ENCODE measurements at regions not wholly inside any gene's neighbourhood (a gene's known extent, or its start where the extent isn't known, plus 50 kb on each side); places are given as distances from the start of the nearest gene placed in this dataset.

DNA sequence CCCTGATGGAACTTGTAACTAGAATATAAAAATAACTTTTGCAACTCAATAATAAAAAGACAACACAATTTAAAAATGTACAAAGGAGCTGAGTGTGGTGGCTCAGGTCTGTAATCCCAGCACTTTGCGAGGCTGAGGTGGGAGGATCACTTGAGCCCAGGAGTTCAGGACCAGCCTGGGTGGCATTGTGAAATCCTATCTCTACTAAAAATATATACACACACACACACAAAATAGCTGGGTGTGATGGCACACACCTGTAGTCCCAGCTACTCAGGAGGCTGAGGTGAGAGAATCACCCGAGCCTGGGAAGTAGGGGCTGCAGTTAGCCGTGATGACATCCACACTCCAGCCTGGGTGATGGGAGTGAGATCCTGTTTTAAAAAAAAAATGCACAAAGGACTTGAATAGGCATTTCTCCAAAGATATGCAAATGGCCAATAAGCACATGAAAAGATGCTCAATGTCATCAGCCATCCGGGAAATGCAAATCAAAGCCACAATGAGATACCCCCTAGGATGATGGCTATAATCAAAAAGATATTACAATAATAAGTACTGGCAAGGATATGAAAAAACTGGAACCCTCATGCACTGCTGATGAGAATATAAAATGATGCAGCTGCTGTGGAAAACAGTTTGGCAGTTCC lies 59.8 kb upstream of the SEPTIN5 start:
- no peaks in the 10 kb centered on the region for H3K4me1 ChIP-seq (ENCODE audit: insufficient read depth, low read length)
- no peaks in the 10 kb centered on the region for H3K36me3 ChIP-seq (ENCODE audit: low read depth, low read length)
- H3K4me2 ChIP-seq (ENCODE audit: low read length), result no peak overlapping the region
- intact Hi-C loops (cut with micrococcal nuclease), result no loop called here
- H3K9me3 ChIP-seq (ENCODE audit: low read length), result no peaks in the 10 kb centered on the region
- H3K79me2 ChIP-seq (ENCODE audit: low read length), result no peaks in the 10 kb centered on the region
- DNase-seq (no peak), ATAC-seq (no peak)
- H4K20me1 ChIP-seq (ENCODE audit: low read length), result no peaks in the 10 kb centered on the region
- 0 out of 2 replicates have a peak, but pooled peaks cover 4% of the 10 kb centered on the region for H3K27me3 ChIP-seq (ENCODE audit: low read length)
- TF ChIP-seq EZH2phosphoT487 (IDR thresholded peaks at IDR 0.05; ENCODE audit: borderline replicate concordance, low read length), result no peak
- no peak for TF ChIP-seq CTCF (conservative IDR thresholded peaks at IDR 0.05; ENCODE audit: low read depth, low read length)
- H3K9me2 ChIP-seq (replicated peaks; ENCODE audit: low read length), result no peaks in the 10 kb centered on the region
- no peak overlapping the region for H3K4me3 ChIP-seq (ENCODE audit: low read length)
- H3K27ac ChIP-seq (ENCODE audit: low read length), result no peak overlapping the region
- ChIA-PET POLR2A (ENCODE audit: unreplicated experiment) (no interaction called here), CTCF (no interaction called here)
- H2AFZ ChIP-seq (ENCODE audit: low read length), result no peak overlapping the region
- H3F3A ChIP-seq (ENCODE audit: low read length, unreplicated experiment), result no peaks in the 10 kb centered on the region
- no TSS peak for BruUV-seq (replicated peaks)
- no peak overlapping the region for H3K9ac ChIP-seq (ENCODE audit: low read length)

GRCh38 chr22:19655399-19655798 lies 58.9 kb upstream of the SEPTIN5 start:
- ATAC-seq (no peak), DNase-seq (no peak)
- H3K4me1 ChIP-seq (ENCODE audit: insufficient read depth, low read length), result no peaks in the 10 kb centered on the region
- H2AFZ ChIP-seq (ENCODE audit: low read length), result no peak overlapping the region
- BruUV-seq (replicated peaks), result no TSS peak
- no peaks in the 10 kb centered on the region for H3K79me2 ChIP-seq (ENCODE audit: low read length)
- H3K36me3 ChIP-seq (ENCODE audit: low read depth, low read length), result no peaks in the 10 kb centered on the region
- H3K9me3 ChIP-seq (ENCODE audit: low read length), result no peaks in the 10 kb centered on the region
- no peak overlapping the region for H3K4me3 ChIP-seq (ENCODE audit: low read length)
- ChIA-PET POLR2A (ENCODE audit: unreplicated experiment) (no interaction called here), CTCF (no interaction called here)
- no peak overlapping the region for H3K4me2 ChIP-seq (ENCODE audit: low read length)
- no peak overlapping the region for H3K27ac ChIP-seq (ENCODE audit: low read length)
- intact Hi-C loops (cut with micrococcal nuclease), result no loop called here
- TF ChIP-seq EZH2 (IDR thresholded peaks at IDR 0.05; ENCODE audit: low read length, unreplicated experiment) (no peak), CTCF (conservative IDR thresholded peaks at IDR 0.05; ENCODE audit: low read depth, low read length) (no peak), EZH2phosphoT487 (IDR thresholded peaks at IDR 0.05; ENCODE audit: borderline replicate concordance, low read length) (no peak)
- no peaks in the 10 kb centered on the region for H4K20me1 ChIP-seq (ENCODE audit: low read length)
- no peaks in the 10 kb centered on the region for H3F3A ChIP-seq (ENCODE audit: low read length, unreplicated experiment)
- 0 out of 2 replicates have a peak, but pooled peaks cover 4% of the 10 kb centered on the region for H3K27me3 ChIP-seq (ENCODE audit: low read length)
- H3K9me2 ChIP-seq (replicated peaks; ENCODE audit: low read length), result no peaks in the 10 kb centered on the region
- H3K9ac ChIP-seq (ENCODE audit: low read length), result no peak overlapping the region

- no peak overlapping the region for H3K4me3 ChIP-seq (ENCODE audit: low read length)
- H4K20me1 ChIP-seq (ENCODE audit: low read length), result no peaks in the 10 kb centered on the region
- H3K4me1 ChIP-seq (ENCODE audit: insufficient read depth, low read length), result no peaks in the 10 kb centered on the region
- H3K27ac ChIP-seq (ENCODE audit: low read length), result no peak overlapping the region
- DNase-seq, result no peak
- H3K36me3 ChIP-seq (ENCODE audit: low read depth, low read length), result no peaks in the 10 kb centered on the region
- ChIA-PET POLR2A (ENCODE audit: unreplicated experiment) (no interaction called here), CTCF (no interaction called here)
- H2AFZ ChIP-seq (ENCODE audit: low read length), result no peak overlapping the region
- ATAC-seq, result no peak
- no peak overlapping the region for H3K4me2 ChIP-seq (ENCODE audit: low read length)
- BruUV-seq (replicated peaks), result no TSS peak
- TF ChIP-seq CTCF (conservative IDR thresholded peaks at IDR 0.05; ENCODE audit: low read depth, low read length), result no peak
- TF ChIP-seq EZH2 (IDR thresholded peaks at IDR 0.05; ENCODE audit: low read length, unreplicated experiment), result no peak
- no peak for TF ChIP-seq EZH2phosphoT487 (IDR thresholded peaks at IDR 0.05; ENCODE audit: borderline replicate concordance, low read length)
- no peaks in the 10 kb centered on the region for H3F3A ChIP-seq (ENCODE audit: low read length, unreplicated experiment)
- no peaks in the 10 kb centered on the region for H3K79me2 ChIP-seq (ENCODE audit: low read length)
- H3K9me2 ChIP-seq (replicated peaks; ENCODE audit: low read length), result no peaks in the 10 kb centered on the region
- no peaks in the 10 kb centered on the region for H3K27me3 ChIP-seq (ENCODE audit: low read length)
- no peaks in the 10 kb centered on the region for H3K9me3 ChIP-seq (ENCODE audit: low read length)
- intact Hi-C loops (cut with micrococcal nuclease), result no loop called here
- H3K9ac ChIP-seq (ENCODE audit: low read length), result no peak overlapping the region
These were observed 57.6 kb upstream of the SEPTIN5 start for GRCh38 chr22:19656541-19657251.
